IMR-90 (cell line): ENCODE measurements at regions not wholly inside any gene's neighbourhood (a gene's known extent, or its start where the extent isn't known, plus 50 kb on each side); places are given as distances from the start of the nearest gene placed in this dataset.

ENCODE experiments used
- ATAC-seq: fragments of 200-7000 bp; cut with Tn5 transposase; 2 replicates; pipeline ENCODE4 v1.9.1; 2020; ENCODE audit warnings: low read depth, mild to moderate bottlenecking, moderate library complexity
- BruUV-seq: library from RNA; stranded (reverse); fragments of 400-500 nt; replicated peaks from 2 replicates; lab custom pipeline; 2021; lab: Mats Ljungman, UMichigan
- CTCF ChIA-PET: fragments of 300-600 bp; formaldehyde crosslinking; extraction: SDS; loops from one replicate; lab custom pipeline; 2021; ENCODE audit warnings: antibody characterized with exemption; lab: Yijun Ruan, JAX
- POLR2A ChIA-PET: fragments of 300-600 bp; sonication (Branson Sonifier 250); formaldehyde crosslinking; loops from one replicate; lab custom pipeline; 2022; ENCODE audit warnings: antibody characterized with exemption; ENCODE audit not compliant: unreplicated experiment; lab: Charles Lee
- DNase-seq: peaks from one replicate; pipeline ENCODE4 v3.0.0; 2013
- H2AFZ ChIP-seq: replicated peaks from 2 replicates; pipeline ENCODE3; 2013; ENCODE audit warnings: low read length, mild to moderate bottlenecking; ENCODE audit not compliant: poor library complexity
- H2AK5ac ChIP-seq: 2 replicates; pipeline ENCODE4 v1.6.1; 2013; ENCODE audit warnings: low read depth, low read length, inconsistent platforms
- H2AK9ac ChIP-seq: replicated peaks from 2 replicates; pipeline ENCODE3; 2013; ENCODE audit warnings: mild to moderate bottlenecking, low read depth, low read length, moderate library complexity; ENCODE audit not compliant: poor library complexity
- H2BK120ac ChIP-seq: 2 replicates; pipeline ENCODE4 v1.6.1; 2013; ENCODE audit warnings: low read depth, low read length, inconsistent platforms
- H2BK15ac ChIP-seq: 3 replicates; pipeline ENCODE4 v1.6.1; 2013; ENCODE audit warnings: low read depth, low read length, inconsistent platforms
- H2BK20ac ChIP-seq: 2 replicates; pipeline ENCODE4 v1.6.1; 2013; ENCODE audit warnings: low read depth, mild to moderate bottlenecking, inconsistent platforms, low read length, moderate library complexity
- H2BK5ac ChIP-seq: 2 replicates; pipeline ENCODE4 v1.6.1; 2013; ENCODE audit warnings: mild to moderate bottlenecking, low read depth, low read length, inconsistent platforms; ENCODE audit not compliant: poor library complexity, severe bottlenecking
- H3K14ac ChIP-seq: replicated peaks from 2 replicates; pipeline ENCODE4 v1.6.1; 2013; ENCODE audit warnings: low read depth, low read length, inconsistent platforms
- H3K18ac ChIP-seq: 2 replicates; pipeline ENCODE4 v1.6.1; 2013; ENCODE audit warnings: low read depth, low read length, control low read depth
- H3K23ac ChIP-seq: 2 replicates; pipeline ENCODE4 v1.6.1; 2013; ENCODE audit warnings: low read depth, low read length, inconsistent platforms
- H3K27ac ChIP-seq: 2 replicates; pipeline ENCODE4 v1.5.1; 2013; ENCODE audit warnings: mild to moderate bottlenecking, control low read depth, low read length; ENCODE audit not compliant: insufficient read depth
- H3K27me3 ChIP-seq: 2 replicates; pipeline ENCODE4 v1.6.1; 2013; ENCODE audit warnings: low read length; ENCODE audit not compliant: control insufficient read depth, insufficient read depth
- H3K36me3 ChIP-seq: 2 replicates; pipeline ENCODE4 v1.6.1; 2013; ENCODE audit warnings: low read length, mixed read lengths; ENCODE audit not compliant: control insufficient read depth, insufficient read depth
- H3K4ac ChIP-seq: 2 replicates; pipeline ENCODE4 v1.6.1; 2013; ENCODE audit warnings: low read depth, low read length, inconsistent platforms
- H3K4me1 ChIP-seq: 2 replicates; pipeline ENCODE4 v1.6.1; 2013; ENCODE audit warnings: low read length, mixed read lengths; ENCODE audit not compliant: control insufficient read depth, insufficient read depth
- H3K4me2 ChIP-seq: 2 replicates; pipeline ENCODE4 v1.6.1; 2013; ENCODE audit warnings: low read depth, mild to moderate bottlenecking, control low read depth, low read length, moderate library complexity
- H3K4me3 ChIP-seq: 2 replicates; pipeline ENCODE4 v1.5.1; 2013; ENCODE audit warnings: low read depth, mild to moderate bottlenecking, control low read depth, low read length, moderate library complexity; ENCODE audit not compliant: insufficient read depth
- H3K56ac ChIP-seq: 2 replicates; pipeline ENCODE4 v1.6.1; 2013; ENCODE audit warnings: low read length, inconsistent platforms; ENCODE audit not compliant: insufficient read depth; ENCODE audit errors: extremely low read depth
- H3K79me1 ChIP-seq, 2 experiments: 2 replicates each; pipeline ENCODE4 v1.6.1; 2013; ENCODE audit warnings: low read length in 2 of 2, inconsistent platforms in 1 of 2, low read depth in 1 of 2
- H3K9ac ChIP-seq: 2 replicates; pipeline ENCODE4 v1.6.1; 2013; ENCODE audit warnings: low read depth, low read length, control low read depth
- H3K9me1 ChIP-seq: 2 replicates; pipeline ENCODE4 v1.6.1; 2013; ENCODE audit warnings: low read length, inconsistent platforms; ENCODE audit not compliant: insufficient read depth
- H3K9me3 ChIP-seq: 2 replicates; pipeline ENCODE4 v1.6.1; 2013; ENCODE audit warnings: low read length; ENCODE audit not compliant: control insufficient read depth, insufficient read depth
- H4K20me1 ChIP-seq: 2 replicates; pipeline ENCODE4 v1.6.1; 2013; ENCODE audit warnings: low read length, inconsistent platforms; ENCODE audit not compliant: insufficient read depth
- H4K5ac ChIP-seq: 2 replicates; pipeline ENCODE4 v1.6.1; 2013; ENCODE audit warnings: mild to moderate bottlenecking, low read depth, low read length, control low read depth
- H4K8ac ChIP-seq, 2 experiments: 2 replicates each; pipeline ENCODE4 v1.6.1; 2013; ENCODE audit warnings: low read depth in 2 of 2, low read length in 2 of 2, control low read depth in 1 of 2, inconsistent platforms in 1 of 2
- H4K91ac ChIP-seq: 2 replicates; pipeline ENCODE4 v1.6.1; 2013; ENCODE audit warnings: low read depth, low read length, inconsistent platforms; ENCODE audit not compliant: insufficient read depth
- BHLHE40 ChIP-seq: fragments of 150-350 bp; IDR thresholded peaks from 2 replicates; pipeline ENCODE4 v1.6.1; 2016; ENCODE audit warnings: mild to moderate bottlenecking, low read depth, low read length
- CEBPB ChIP-seq: IDR thresholded peaks from 2 replicates; pipeline ENCODE4 v1.6.1; 2012; ENCODE audit warnings: low read depth, low read length, improper control_type of control experiment
- CHD1 ChIP-seq: IDR thresholded peaks from 2 replicates; pipeline ENCODE4 v1.6.1; 2012; ENCODE audit warnings: low read depth, low read length, improper control_type of control experiment
- ELK1 ChIP-seq: fragments of 150-350 bp; IDR thresholded peaks from 2 replicates; pipeline ENCODE4 v1.6.1; 2016; ENCODE audit warnings: low read depth, mild to moderate bottlenecking, low read length, moderate library complexity, borderline replicate concordance
- FOS ChIP-seq: fragments of 150-350 bp; IDR thresholded peaks from 2 replicates; pipeline ENCODE4 v1.6.1; 2016; ENCODE audit warnings: low read depth, low read length
- MAFK ChIP-seq: IDR thresholded peaks from 2 replicates; pipeline ENCODE4 v1.6.1; 2012; ENCODE audit warnings: low read depth, low read length, improper control_type of control experiment
- MAZ ChIP-seq: IDR thresholded peaks from 2 replicates; pipeline ENCODE4 v1.6.1; 2012; ENCODE audit warnings: low read depth, mild to moderate bottlenecking, low read length, improper control_type of control experiment, moderate library complexity, borderline replicate concordance
- MXI1 ChIP-seq: IDR thresholded peaks from 2 replicates; pipeline ENCODE4 v1.6.1; 2012; ENCODE audit warnings: low read depth, mild to moderate bottlenecking, low read length, moderate library complexity, borderline replicate concordance
- NFE2L2 ChIP-seq: fragments of 150-350 bp; IDR thresholded peaks from 2 replicates; pipeline ENCODE4 v1.6.1; 2016; ENCODE audit warnings: low read depth, mild to moderate bottlenecking, low read length
- POLR2A ChIP-seq: IDR thresholded peaks from 2 replicates; pipeline ENCODE4 v1.6.1; 2012; ENCODE audit warnings: mild to moderate bottlenecking, low read depth, low read length
- RAD21 ChIP-seq: IDR thresholded peaks from 2 replicates; pipeline ENCODE4 v1.6.1; 2012; ENCODE audit warnings: low read length, improper control_type of control experiment
- RCOR1 ChIP-seq: IDR thresholded peaks from 2 replicates; pipeline ENCODE4 v1.6.1; 2012; ENCODE audit warnings: mild to moderate bottlenecking, low read length, improper control_type of control experiment; ENCODE audit not compliant: insufficient replicate concordance
- RFX5 ChIP-seq: IDR thresholded peaks from 2 replicates; pipeline ENCODE4 v1.8.0; 2012; ENCODE audit warnings: low read depth, mild to moderate bottlenecking, low read length, moderate library complexity
- SMC3 ChIP-seq: fragments of 150-350 bp; IDR thresholded peaks from 2 replicates; pipeline ENCODE4 v1.6.1; 2016; ENCODE audit warnings: low read depth, mild to moderate bottlenecking, antibody characterized with exemption, low read length, moderate library complexity
- WGBS, 2 experiments: methylation state at CpG; one replicate each; pipeline versions ENCODE4 v1.1.5 to v1.1.7; 2013; ENCODE audit warnings: missing lambda C conversion rate in 2 of 2; ENCODE audit not compliant: insufficient read length in 1 of 2; ENCODE audit errors: extremely low coverage in 2 of 2; 5-methylcytosine and 5-hydroxymethylcytosine counted together
- dilution Hi-C: fragments of 300-500 bp; cut with HindIII; formaldehyde crosslinking; loops from one replicate; pipeline ENCODE4 v1.14.3; 2018; ENCODE audit warnings: low sequenced_read_pairs; ENCODE audit not compliant: unreplicated experiment
- in situ Hi-C: fragments of 300-500 bp; cut with MboI; formaldehyde crosslinking; loops from 3 replicates; pipeline ENCODE4 v1.14.3; 2019; ENCODE audit warnings: low sequenced_read_pairs, inconsistent platforms, mixed read lengths
- intact Hi-C: fragments of 100-400 bp; cut with micrococcal nuclease; formaldehyde crosslinking; loops from 2 replicates; pipeline ENCODE4 v1.10.0; 2022
- TF ChIP-seq, protein P1 (sequence below): fragments of 150-350 bp; IDR thresholded peaks from 2 replicates; pipeline ENCODE4 v1.6.1; 2017; ENCODE audit warnings: mild to moderate bottlenecking, antibody characterized with exemption, low read length, low read depth
- TF ChIP-seq, protein P2 (sequence below): conservative IDR thresholded peaks from 2 replicates; pipeline ENCODE4 v1.5.1; 2012; ENCODE audit warnings: mild to moderate bottlenecking, low read depth, low read length, improper control_type of control experiment

DNA sequence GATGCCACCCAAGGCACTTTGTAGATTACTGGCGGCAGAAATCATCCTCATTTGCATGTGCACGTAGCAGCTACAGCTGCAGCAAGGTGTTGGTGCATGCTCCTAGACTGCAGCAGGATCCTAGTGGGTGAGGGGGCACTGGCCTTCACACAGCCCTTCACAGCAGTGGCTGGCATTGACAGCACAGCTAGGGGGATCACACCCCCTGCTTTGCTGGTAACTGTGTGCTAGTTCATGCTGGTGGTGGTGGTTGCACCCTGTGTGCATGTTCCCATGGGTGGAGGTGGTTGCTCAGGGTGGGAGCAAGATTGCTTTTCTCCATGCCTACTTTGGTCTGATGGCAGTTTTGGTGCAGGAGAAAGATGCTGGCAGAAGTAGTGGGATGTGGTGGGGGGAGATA lies 1695.1 kb upstream of the CDH6 start:
- Histone ChIP-seq H2BK5ac (no peak overlapping the region), H2AK9ac (no peak overlapping the region), H4K5ac (no peak overlapping the region), H3K27me3 (no peaks in the 10 kb centered on the region), H2AK5ac (no peak overlapping the region), H3K4me2 (no peak overlapping the region), H3K4me1 (no peaks in the 10 kb centered on the region), H3K36me3 (no peaks in the 10 kb centered on the region), H3K79me1 (no peaks in the 10 kb centered on the region), H3K9me3 (peaks cover 9% of the 10 kb centered on the region), H3K23ac (no peak overlapping the region), H3K14ac (no peak overlapping the region), H4K91ac (no peak overlapping the region), H3K4me3 (no peak overlapping the region), H2AFZ (no peak overlapping the region), H2BK20ac (no peak overlapping the region), H3K56ac (no peak overlapping the region), H3K9ac (no peak overlapping the region), H2BK120ac (no peak overlapping the region), H3K9me1 (no peaks in the 10 kb centered on the region), H3K4ac (no peak overlapping the region), H4K20me1 (no peaks in the 10 kb centered on the region), H3K18ac (no peak overlapping the region), H3K27ac (no peak overlapping the region), H4K8ac (no peak overlapping the region), H2BK15ac (no peak overlapping the region)
- WGBS, 2 experiments = no CpG with 5 or more reads among the region's 2 CpGs
- TF ChIP-seq CHD1 (no peak), MXI1 (no peak), RCOR1 (no peak), SMC3 (no peak), MAZ (no peak), RFX5 (no peak), NFE2L2 (no peak), POLR2A (no peak), ELK1 (no peak), RAD21 (no peak), CEBPB (no peak), FOS (no peak), BHLHE40 (no peak), MAFK (no peak)
- TF ChIP-seq, protein P1, sequence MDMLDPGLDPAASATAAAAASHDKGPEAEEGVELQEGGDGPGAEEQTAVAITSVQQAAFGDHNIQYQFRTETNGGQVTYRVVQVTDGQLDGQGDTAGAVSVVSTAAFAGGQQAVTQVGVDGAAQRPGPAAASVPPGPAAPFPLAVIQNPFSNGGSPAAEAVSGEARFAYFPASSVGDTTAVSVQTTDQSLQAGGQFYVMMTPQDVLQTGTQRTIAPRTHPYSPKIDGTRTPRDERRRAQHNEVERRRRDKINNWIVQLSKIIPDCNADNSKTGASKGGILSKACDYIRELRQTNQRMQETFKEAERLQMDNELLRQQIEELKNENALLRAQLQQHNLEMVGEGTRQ = no peak
- TF ChIP-seq, protein P2, sequence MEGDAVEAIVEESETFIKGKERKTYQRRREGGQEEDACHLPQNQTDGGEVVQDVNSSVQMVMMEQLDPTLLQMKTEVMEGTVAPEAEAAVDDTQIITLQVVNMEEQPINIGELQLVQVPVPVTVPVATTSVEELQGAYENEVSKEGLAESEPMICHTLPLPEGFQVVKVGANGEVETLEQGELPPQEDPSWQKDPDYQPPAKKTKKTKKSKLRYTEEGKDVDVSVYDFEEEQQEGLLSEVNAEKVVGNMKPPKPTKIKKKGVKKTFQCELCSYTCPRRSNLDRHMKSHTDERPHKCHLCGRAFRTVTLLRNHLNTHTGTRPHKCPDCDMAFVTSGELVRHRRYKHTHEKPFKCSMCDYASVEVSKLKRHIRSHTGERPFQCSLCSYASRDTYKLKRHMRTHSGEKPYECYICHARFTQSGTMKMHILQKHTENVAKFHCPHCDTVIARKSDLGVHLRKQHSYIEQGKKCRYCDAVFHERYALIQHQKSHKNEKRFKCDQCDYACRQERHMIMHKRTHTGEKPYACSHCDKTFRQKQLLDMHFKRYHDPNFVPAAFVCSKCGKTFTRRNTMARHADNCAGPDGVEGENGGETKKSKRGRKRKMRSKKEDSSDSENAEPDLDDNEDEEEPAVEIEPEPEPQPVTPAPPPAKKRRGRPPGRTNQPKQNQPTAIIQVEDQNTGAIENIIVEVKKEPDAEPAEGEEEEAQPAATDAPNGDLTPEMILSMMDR = no peak
- ChIA-PET CTCF (no interaction called here), POLR2A (no interaction called here)
- DNase-seq = no peak
- no TSS peak for BruUV-seq
- in situ Hi-C loops (no loop called here), intact Hi-C loops (no loop called here), dilution Hi-C loops (no loop called here)
- ATAC-seq = no peak
